ENCODE measurements at regions not wholly inside any gene's neighbourhood (a gene's known extent, or its start where the extent isn't known, plus 50 kb on each side); places are given as distances from the start of the nearest gene placed in this dataset.

GRCh38 chr9:119052339-119053030 lies 316.8 kb downstream of the BRINP1 start:
- H3K9ac ChIP-seq (ENCODE audit: low read length), result no peak overlapping the region
- no peak overlapping the region for H3K4me3 Mint-ChIP-seq (ENCODE audit: unreplicated experiment)
- no peak overlapping the region for H2AFZ ChIP-seq (ENCODE audit: low read depth, low read length)
- no peak overlapping the region for H3K4me2 ChIP-seq (ENCODE audit: low read length)
- TF ChIP-seq CTCF (IDR thresholded peaks at IDR 0.05; ENCODE audit: insufficient read depth, low read depth, low read length), result no peak
- no peak for TF ChIP-seq EZH2 (IDR thresholded peaks at IDR 0.05; ENCODE audit: insufficient read depth, low read length)
- no peaks in the 10 kb centered on the region for H3K79me2 ChIP-seq (ENCODE audit: insufficient read depth, low read length)
- H3K27me3 ChIP-seq (ENCODE audit: insufficient read depth, low read length), result no peaks in the 10 kb centered on the region
- H3K4me1 ChIP-seq (ENCODE audit: insufficient read depth, low read length), result no peaks in the 10 kb centered on the region
- no peaks in the 10 kb centered on the region for H3K27me3 Mint-ChIP-seq (ENCODE audit: low read depth, unreplicated experiment)
- no peaks in the 10 kb centered on the region for H4K20me1 ChIP-seq (ENCODE audit: insufficient read depth, low read length)
- no peaks in the 10 kb centered on the region for H3K9me3 ChIP-seq (ENCODE audit: insufficient read depth, low read depth, low read length)
- H3K36me3 Mint-ChIP-seq (ENCODE audit: low read depth, unreplicated experiment), result no peaks in the 10 kb centered on the region
- no peak for FAIRE-seq
- no peak overlapping the region for H3K27ac Mint-ChIP-seq (ENCODE audit: unreplicated experiment)
- peaks cover 2% of the 10 kb centered on the region for H3K9me3 Mint-ChIP-seq (ENCODE audit: unreplicated experiment)
- H3K36me3 ChIP-seq (ENCODE audit: insufficient read depth, low read length), result no peaks in the 10 kb centered on the region
- no peak overlapping the region for H3K27ac ChIP-seq (ENCODE audit: low read depth, low read length)
- DNase-seq (ENCODE audit: low read depth), result no peak
- H3K4me3 ChIP-seq (ENCODE audit: insufficient read depth, low read depth, low read length), result no peak overlapping the region
- H3K4me1 Mint-ChIP-seq (ENCODE audit: low read depth, unreplicated experiment), result peaks cover 4% of the 10 kb centered on the region

- FAIRE-seq (no peak), DNase-seq (ENCODE audit: low read depth) (no peak)
Measured at GRCh38 chr9:119053070-119053469, 316.2 kb downstream of the BRINP1 start.

More at GRCh38 chr9:119053070-119053469, 316.2 kb downstream of the BRINP1 start:
- Histone ChIP-seq H3K9me3 (ENCODE audit: insufficient read depth, low read depth, low read length) (no peaks in the 10 kb centered on the region), H3K36me3 (ENCODE audit: insufficient read depth, low read length) (no peaks in the 10 kb centered on the region), H3K27me3 (ENCODE audit: insufficient read depth, low read length) (no peaks in the 10 kb centered on the region), H3K4me1 (ENCODE audit: insufficient read depth, low read length) (no peaks in the 10 kb centered on the region), H3K27ac (ENCODE audit: low read depth, low read length) (no peak overlapping the region), H3K79me2 (ENCODE audit: insufficient read depth, low read length) (no peaks in the 10 kb centered on the region), H3K4me3 (ENCODE audit: insufficient read depth, low read depth, low read length) (no peak overlapping the region), H4K20me1 (ENCODE audit: insufficient read depth, low read length) (no peaks in the 10 kb centered on the region), H3K9ac (ENCODE audit: low read length) (no peak overlapping the region), H3K4me2 (ENCODE audit: low read length) (no peak overlapping the region), H2AFZ (ENCODE audit: low read depth, low read length) (no peak overlapping the region)
- H3K36me3 Mint-ChIP-seq (ENCODE audit: low read depth, unreplicated experiment), result no peaks in the 10 kb centered on the region
- peaks cover 2% of the 10 kb centered on the region for H3K9me3 Mint-ChIP-seq (ENCODE audit: unreplicated experiment)
- H3K4me1 Mint-ChIP-seq (ENCODE audit: low read depth, unreplicated experiment), result peaks cover 4% of the 10 kb centered on the region
- H3K27me3 Mint-ChIP-seq (ENCODE audit: low read depth, unreplicated experiment), result no peaks in the 10 kb centered on the region
- no peak overlapping the region for H3K4me3 Mint-ChIP-seq (ENCODE audit: unreplicated experiment)
- TF ChIP-seq EZH2 (IDR thresholded peaks at IDR 0.05; ENCODE audit: insufficient read depth, low read length) (no peak), CTCF (IDR thresholded peaks at IDR 0.05; ENCODE audit: insufficient read depth, low read depth, low read length) (no peak)
- H3K27ac Mint-ChIP-seq (ENCODE audit: unreplicated experiment), result no peak overlapping the region

Data from astrocyte (in vitro differentiated cells and primary cell).